Epithelial cell of esophagus (primary cell): ENCODE measurements at regions not wholly inside any gene's neighbourhood (a gene's known extent, or its start where the extent isn't known, plus 50 kb on each side); places are given as distances from the start of the nearest gene placed in this dataset.

Source experiments
- DNase-seq: peaks from one replicate; pipeline ENCODE4 v3.0.0; 2010; ENCODE audit warnings: low read depth
- H3K4me3 ChIP-seq: 2 replicates; pipeline ENCODE4 v1.5.1; 2011; ENCODE audit warnings: mild to moderate bottlenecking, low read length, control low read depth
- CTCF ChIP-seq: IDR thresholded peaks from 2 replicates; pipeline ENCODE4 v1.5.1; 2011; ENCODE audit warnings: low read depth, mild to moderate bottlenecking, low read length, control low read depth, inconsistent platforms; ENCODE audit not compliant: insufficient read depth; ENCODE audit errors: missing control alignments

GRCh38 chr5:120988491-120988890 is 524.4 kb downstream of the PRR16 start:
- DNase-seq = no peak
- H3K4me3 ChIP-seq = no peak overlapping the region
- TF ChIP-seq CTCF = no peak

- no peak for TF ChIP-seq CTCF
- DNase-seq = no peak
- H3K4me3 ChIP-seq = no peak overlapping the region
These were observed 524.8 kb downstream of the PRR16 start for GRCh38 chr5:120988941-120989340.

GRCh38 chr5:120991569-120991968 is 527.5 kb downstream of the PRR16 start:
- H3K4me3 ChIP-seq = no peak overlapping the region
- no peak for TF ChIP-seq CTCF
- no peak for DNase-seq

- H3K4me3 ChIP-seq = no peak overlapping the region
- no peak for DNase-seq
- no peak for TF ChIP-seq CTCF
These were observed 530.0 kb downstream of the PRR16 start for GRCh38 chr5:120994112-120994511.

GRCh38 chr5:120999550-120999949 is 535.5 kb downstream of the PRR16 start:
- no peak for TF ChIP-seq CTCF
- H3K4me3 ChIP-seq = no peak overlapping the region
- no peak for DNase-seq

- peak; percentile 10 for DNase-seq
- no peak overlapping the region for H3K4me3 ChIP-seq
- TF ChIP-seq CTCF = no peak
These were observed 542.1 kb downstream of the PRR16 start for GRCh38 chr5:121006217-121006616.

- no peak for DNase-seq
- no peak for TF ChIP-seq CTCF
- no peak overlapping the region for H3K4me3 ChIP-seq
These were observed 543.9 kb downstream of the PRR16 start for GRCh38 chr5:121008041-121008440.
